Adrenal gland (tissue), 9 donors: ENCODE measurements at regions not wholly inside any gene's neighbourhood (a gene's known extent, or its start where the extent isn't known, plus 50 kb on each side); places are given as distances from the start of the nearest gene placed in this dataset.

Experiments
- DNase-seq, 7 donors: peaks; one replicate each; pipeline ENCODE4 v3.0.0-alpha.2; 2019 to 2020
- H3K27ac ChIP-seq, 5 donors: fragments of 200-600 bp; sonication (generic) in 4 of 5; 1 replicate in 3 of 5; 2 replicates in 2 of 5; pipeline versions ENCODE4 v1.5.1 to v1.8.0; 2016 to 2020; ENCODE audit warnings: mild to moderate bottlenecking in 1 of 5
- H3K27me3 ChIP-seq: fragments of 200-600 bp; 2 replicates; pipeline ENCODE4 v1.8.0; 2021
- H3K36me3 ChIP-seq, 2 donors: fragments of 200-600 bp; replicated peaks in 1 of 2; 1 replicate in 1 of 2; 2 replicates in 1 of 2; pipeline versions ENCODE4 v1.5.1 to v1.8.0; 2018 to 2022
- H3K4me1 ChIP-seq, 2 donors: fragments of 200-600 bp; replicated peaks in 1 of 2; 1 replicate in 1 of 2; 2 replicates in 1 of 2; pipeline versions ENCODE4 v1.5.1 to v1.8.0; 2018 to 2021
- H3K4me3 ChIP-seq, 4 donors: fragments of 200-600 bp; sonication (generic) in 3 of 4; one replicate each; pipeline ENCODE4 v1.5.1; 2016 to 2018
- H3K9me3 ChIP-seq, 3 donors: fragments of 200-600 bp; sonication (generic) in 1 of 3; replicated peaks in 1 of 3; 1 replicate in 2 of 3; 2 replicates in 1 of 3; pipeline versions ENCODE4 v1.5.1 to v1.8.0; 2016 to 2021
- POLR2A ChIP-seq, 2 donors: fragments of 450-650 bp; IDR thresholded peaks; one replicate each; pipeline ENCODE4 v1.6.1; 2017; ENCODE audit warnings: antibody characterized with exemption in 2 of 2, mild to moderate bottlenecking in 2 of 2, moderate library complexity in 1 of 2
- WGBS, 4 donors: extraction: QIAGEN DNeasy Blood & Tissue Kit in 2 of 4; methylation state at CpG; one replicate each; pipeline versions ENCODE4 v1.1.5 to v1.1.7; 2013 to 2017; 5-methylcytosine and 5-hydroxymethylcytosine counted together
- intact Hi-C, 2 donors: fragments of 100-400 bp; cut with DNase I; formaldehyde crosslinking; loops; one replicate each; pipeline versions ENCODE4 v1.14.1 to v1.15.0; 2022 to 2023
- TF ChIP-seq, protein P1 (sequence below), 6 experiments: fragments of 450-650 bp in 4 of 6; fragments of 200-600 bp in 2 of 6; sonication (generic) in 1 of 6; IDR thresholded peaks; 1 replicate in 5 of 6; 2 replicates in 1 of 6; pipeline versions ENCODE4 v1.5.1 to v1.8.0; 2016 to 2021; ENCODE audit warnings: antibody characterized with exemption in 6 of 6, mild to moderate bottlenecking in 2 of 6, moderate library complexity in 1 of 6
- donor health status: healthy with polysubstance abuse.
- donor health status: Bipolar disorder and iron deficiency.
- donor health status: DM: yes; HTN: yes; CAD: no.
- donor health status: DM: no; HTN: no; CAD: no.
- donor health status: DM: no; HTN: no; CAD: no.

DNA sequence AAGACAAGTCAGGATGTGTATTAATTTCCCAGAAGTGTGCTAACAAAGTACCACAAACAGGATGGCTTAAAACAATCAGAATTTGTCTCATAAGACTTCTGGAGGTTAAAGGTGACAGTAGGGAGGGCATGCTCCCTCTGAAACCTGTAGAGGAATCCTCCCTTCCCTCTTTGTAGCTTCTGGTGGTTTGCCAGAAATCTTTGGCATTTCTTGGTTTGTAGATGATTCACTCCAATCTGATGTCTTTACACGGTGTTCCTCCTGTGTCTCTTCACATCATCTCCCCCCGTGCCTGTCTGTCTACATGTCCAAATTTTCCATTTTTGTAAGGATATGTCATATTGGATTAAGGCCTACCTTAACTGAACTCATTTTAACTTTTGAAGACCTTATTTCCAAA, 471.5 kb downstream of the ZNF608 start:
- Histone ChIP-seq H3K4me1 (no peaks in the 10 kb centered on the region), H3K9me3 (no peaks in the 10 kb centered on the region), H3K27me3 (no peaks in the 10 kb centered on the region), H3K36me3 (no peaks in the 10 kb centered on the region), H3K27ac (no peak overlapping the region), H3K4me3 (no peak overlapping the region)
- 55 to 58% (median 56%) methylated on average over 2 of the region's 2 CpGs for WGBS, 4 donors
- intact Hi-C loops, result no loop called here
- no peak for DNase-seq
- TF ChIP-seq, protein P1, sequence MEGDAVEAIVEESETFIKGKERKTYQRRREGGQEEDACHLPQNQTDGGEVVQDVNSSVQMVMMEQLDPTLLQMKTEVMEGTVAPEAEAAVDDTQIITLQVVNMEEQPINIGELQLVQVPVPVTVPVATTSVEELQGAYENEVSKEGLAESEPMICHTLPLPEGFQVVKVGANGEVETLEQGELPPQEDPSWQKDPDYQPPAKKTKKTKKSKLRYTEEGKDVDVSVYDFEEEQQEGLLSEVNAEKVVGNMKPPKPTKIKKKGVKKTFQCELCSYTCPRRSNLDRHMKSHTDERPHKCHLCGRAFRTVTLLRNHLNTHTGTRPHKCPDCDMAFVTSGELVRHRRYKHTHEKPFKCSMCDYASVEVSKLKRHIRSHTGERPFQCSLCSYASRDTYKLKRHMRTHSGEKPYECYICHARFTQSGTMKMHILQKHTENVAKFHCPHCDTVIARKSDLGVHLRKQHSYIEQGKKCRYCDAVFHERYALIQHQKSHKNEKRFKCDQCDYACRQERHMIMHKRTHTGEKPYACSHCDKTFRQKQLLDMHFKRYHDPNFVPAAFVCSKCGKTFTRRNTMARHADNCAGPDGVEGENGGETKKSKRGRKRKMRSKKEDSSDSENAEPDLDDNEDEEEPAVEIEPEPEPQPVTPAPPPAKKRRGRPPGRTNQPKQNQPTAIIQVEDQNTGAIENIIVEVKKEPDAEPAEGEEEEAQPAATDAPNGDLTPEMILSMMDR (IDR thresholded peaks at IDR 0.05), result no peak
- TF ChIP-seq POLR2A (IDR thresholded peaks at IDR 0.05), result no peak

DNA sequence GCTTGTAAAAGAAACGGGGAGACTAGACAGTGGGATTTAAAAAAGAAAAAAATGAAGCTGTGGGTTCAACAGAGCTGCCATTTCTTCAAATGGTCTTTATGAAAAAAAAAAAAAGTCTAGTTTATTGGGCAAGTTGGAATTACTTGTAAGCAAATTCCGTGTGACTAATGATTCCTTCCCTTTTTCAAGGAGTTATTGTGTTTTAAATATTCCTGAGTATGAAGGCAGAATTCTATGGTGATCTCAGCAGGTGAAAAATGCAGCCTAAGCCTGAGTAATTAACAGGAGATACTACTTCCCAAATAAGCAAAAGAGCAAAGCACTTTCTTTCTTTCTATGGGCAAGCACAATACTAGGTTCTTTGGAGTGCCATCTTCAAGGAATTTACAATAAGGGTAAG, 481.9 kb downstream of the ZNF608 start:
- intact Hi-C loops, result no loop called here
- no peak overlapping the region for H3K4me3 ChIP-seq
- no peaks in the 10 kb centered on the region for H3K4me1 ChIP-seq
- H3K27me3 ChIP-seq, result no peaks in the 10 kb centered on the region
- DNase-seq, result no peak
- TF ChIP-seq POLR2A (IDR thresholded peaks at IDR 0.05), result no peak
- TF ChIP-seq, protein P1 (IDR thresholded peaks at IDR 0.05), result no peak
- H3K36me3 ChIP-seq, result no peaks in the 10 kb centered on the region
- H3K9me3 ChIP-seq, result no peaks in the 10 kb centered on the region
- WGBS, 4 donors, result 75 to 83% (median 82%) methylated on average over 2 of the region's 2 CpGs
- no peak overlapping the region for H3K27ac ChIP-seq

DNA sequence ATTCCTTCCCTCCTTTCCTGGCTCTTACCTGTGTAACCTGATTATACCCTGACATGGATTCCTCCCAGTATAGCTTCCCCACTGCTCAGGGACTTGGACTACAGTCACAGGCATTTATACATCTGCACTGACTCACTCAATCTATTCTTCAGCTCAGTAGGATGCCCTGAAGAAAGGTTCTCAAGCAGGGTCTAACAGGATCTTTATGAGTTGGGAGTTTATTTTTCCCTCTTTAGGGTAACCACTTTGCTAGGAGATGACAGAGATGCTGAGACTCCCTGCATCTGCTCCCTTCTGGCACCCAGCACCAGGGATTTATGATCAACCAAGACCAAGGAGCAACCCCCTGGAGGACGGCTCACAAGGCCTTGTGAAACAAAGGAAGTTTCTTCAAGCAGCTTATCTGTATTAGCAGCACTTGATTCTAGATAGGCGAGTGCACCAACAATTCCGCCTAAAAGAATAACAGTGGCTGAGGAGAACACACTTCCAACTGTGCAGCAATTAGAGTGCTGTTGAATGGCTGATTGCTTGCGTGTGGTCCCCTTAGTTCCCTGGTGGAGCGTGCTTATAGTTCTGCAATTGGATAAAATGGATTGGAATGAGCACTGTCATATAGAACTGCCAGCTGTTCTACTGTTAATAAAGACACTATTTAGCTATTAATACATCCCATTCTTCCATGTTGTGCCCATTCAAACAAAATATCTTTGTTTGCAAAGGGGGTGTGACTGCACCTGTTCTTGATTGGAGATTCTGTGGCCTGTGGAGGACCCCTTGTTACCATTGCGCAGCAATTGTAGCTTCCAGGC, 482.6 kb downstream of the ZNF608 start:
- WGBS, 4 donors, result 74 to 83% (median 77%) methylated on average over 6 of the region's 6 CpGs

DNA sequence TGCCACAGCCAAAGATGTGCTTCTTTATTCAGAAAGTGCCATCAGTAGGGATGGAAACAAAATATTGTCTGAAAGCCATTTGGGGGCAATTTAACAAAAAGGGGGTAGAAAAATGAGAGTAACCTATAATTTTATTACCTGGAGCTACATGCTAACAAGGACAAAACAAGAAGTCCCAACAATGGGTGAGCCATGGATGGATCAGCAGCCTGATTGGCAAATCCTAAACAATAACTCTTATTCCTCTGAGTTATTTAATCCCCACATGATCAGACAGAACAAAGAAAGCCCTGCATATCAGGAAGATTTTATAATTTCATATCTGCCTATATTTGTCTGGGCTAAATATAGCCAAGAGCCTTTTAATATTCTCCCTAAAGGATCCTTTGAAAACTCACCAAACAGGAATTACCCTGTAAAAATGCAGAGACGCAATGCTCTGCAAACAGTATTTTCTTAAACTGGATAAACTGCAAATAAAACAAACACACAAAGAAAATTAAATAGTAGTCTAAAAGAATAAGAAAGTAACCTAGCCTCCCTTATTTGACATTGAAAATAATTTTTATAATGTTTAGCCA, 483.4 kb downstream of the ZNF608 start:
- H3K36me3 ChIP-seq, result no peaks in the 10 kb centered on the region
- H3K9me3 ChIP-seq, result no peaks in the 10 kb centered on the region
- intact Hi-C loops, result no loop called here
- TF ChIP-seq, protein P1 (IDR thresholded peaks at IDR 0.05), result no peak
- no peak for TF ChIP-seq POLR2A (IDR thresholded peaks at IDR 0.05)
- 91 to 100% (median 92%) methylated on average over 1 of the region's 1 CpG for WGBS, 4 donors
- H3K27ac ChIP-seq, result no peak overlapping the region
- DNase-seq, result no peak
- no peak overlapping the region for H3K4me3 ChIP-seq
- no peaks in the 10 kb centered on the region for H3K4me1 ChIP-seq
- no peaks in the 10 kb centered on the region for H3K27me3 ChIP-seq

More for the DNA sequence above, 482.6 kb downstream of the ZNF608 start:
- no peak for DNase-seq
- intact Hi-C loops, result no loop called here
- Histone ChIP-seq H3K27me3 (no peaks in the 10 kb centered on the region), H3K9me3 (no peaks in the 10 kb centered on the region), H3K4me3 (no peak overlapping the region), H3K36me3 (no peaks in the 10 kb centered on the region), H3K4me1 (no peaks in the 10 kb centered on the region), H3K27ac (no peak overlapping the region)
- TF ChIP-seq, protein P1 (IDR thresholded peaks at IDR 0.05), result no peak
- no peak for TF ChIP-seq POLR2A (IDR thresholded peaks at IDR 0.05)
